Activated CD4-positive, alpha-beta T cell treated with anti-CD3 and anti-CD28 coated beads, Interleukin-2, amount 50 U/mL, for 4 hours (primary cell): ENCODE measurements at regions not wholly inside any gene's neighbourhood (a gene's known extent, or its start where the extent isn't known, plus 50 kb on each side); places are given as distances from the start of the nearest gene placed in this dataset.

Experiments used
- DNase-seq, 2 experiments: peaks; one replicate each; pipeline ENCODE4 v3.0.0-alpha.2; 2020

DNA sequence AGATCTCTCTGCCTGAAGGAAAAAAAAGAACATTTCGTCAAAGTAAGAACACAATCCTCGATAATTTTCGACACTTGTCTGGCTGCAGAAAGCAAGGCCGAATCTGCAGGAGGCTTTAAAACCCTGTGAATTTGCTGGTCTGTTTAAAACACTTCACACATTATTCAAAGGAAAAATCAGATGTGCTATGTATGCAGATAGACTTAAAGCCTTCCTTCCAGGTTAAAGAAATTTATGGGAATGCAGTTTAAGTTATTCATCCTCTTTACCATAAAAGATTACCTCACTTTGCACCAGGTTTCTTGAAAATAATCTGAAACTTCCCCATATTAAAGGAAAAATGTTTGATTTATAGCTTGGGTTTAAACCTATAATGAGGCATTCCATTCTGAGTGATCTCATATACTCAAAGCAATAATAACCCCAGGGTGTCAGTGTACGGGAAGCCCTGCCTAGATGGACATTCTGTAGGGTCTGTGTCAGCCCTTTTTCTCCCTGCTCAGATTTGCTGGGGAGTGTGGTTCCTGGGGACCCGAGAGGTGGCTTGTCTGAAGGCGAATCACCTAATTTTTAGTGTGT is 323.5 kb upstream of the SLC24A2 start:
- no peak for DNase-seq

DNA sequence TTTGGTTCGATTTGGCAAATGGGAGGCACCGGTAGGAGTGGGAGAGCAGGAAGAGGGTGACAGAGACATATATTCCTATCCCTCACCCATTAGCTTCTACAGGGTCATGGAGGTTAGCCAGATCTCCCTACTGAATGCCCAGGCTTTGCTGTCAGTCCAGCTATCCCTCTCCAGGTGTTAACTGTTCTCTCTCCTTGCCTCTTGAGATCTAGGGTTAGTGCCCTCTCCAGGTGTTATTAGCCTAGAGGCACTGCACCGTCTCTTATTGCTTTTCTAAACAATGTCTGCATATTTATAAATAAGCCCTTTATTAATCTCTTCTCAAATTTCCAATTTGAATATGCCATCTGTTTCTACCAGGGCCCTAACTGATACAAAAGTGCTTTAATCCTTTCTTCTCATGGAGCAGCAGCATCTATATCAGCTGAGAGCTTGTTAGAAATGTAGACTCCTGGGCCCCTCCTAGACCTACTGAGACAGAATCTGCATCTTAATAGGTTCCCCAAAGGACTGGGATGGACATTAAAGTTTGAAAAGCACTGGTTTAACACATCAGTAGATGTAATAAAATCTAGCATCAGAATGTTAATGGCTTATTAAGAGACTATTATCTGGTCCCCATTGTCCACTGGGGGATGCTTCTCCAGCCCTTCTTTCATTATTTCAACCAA is 322.5 kb upstream of the SLC24A2 start:
- no peak for DNase-seq

DNA sequence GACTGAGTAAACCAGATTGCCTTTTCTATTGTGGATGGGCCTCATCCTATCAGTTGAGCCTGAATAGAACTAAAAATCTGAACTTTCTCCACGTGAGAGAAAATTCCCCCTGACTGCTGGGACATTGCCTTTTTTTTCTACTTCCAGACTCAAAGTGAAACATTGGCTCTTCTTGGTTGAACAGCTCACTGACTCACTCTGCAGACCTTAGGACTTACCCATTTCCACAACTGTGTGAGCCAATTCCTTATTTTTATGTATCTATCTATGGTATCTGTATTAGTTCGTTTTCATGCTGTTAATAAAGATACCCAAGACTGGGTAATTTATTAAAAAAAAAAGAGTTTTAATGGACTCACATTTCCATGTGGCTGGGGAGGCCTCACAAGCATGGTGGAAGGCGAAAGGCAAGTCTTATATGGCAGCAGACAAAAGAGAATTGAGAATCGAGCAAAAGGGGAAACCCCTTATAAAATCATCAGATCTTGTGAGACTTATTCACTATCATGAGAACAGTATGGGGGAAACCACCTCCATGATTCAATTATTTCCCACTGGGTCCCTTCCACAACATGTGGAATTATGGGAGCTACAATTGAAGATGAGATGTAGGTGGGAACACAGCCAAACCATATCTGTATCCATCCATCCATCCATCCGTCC is 306.7 kb upstream of the SLC24A2 start:
- no peak for DNase-seq

DNA sequence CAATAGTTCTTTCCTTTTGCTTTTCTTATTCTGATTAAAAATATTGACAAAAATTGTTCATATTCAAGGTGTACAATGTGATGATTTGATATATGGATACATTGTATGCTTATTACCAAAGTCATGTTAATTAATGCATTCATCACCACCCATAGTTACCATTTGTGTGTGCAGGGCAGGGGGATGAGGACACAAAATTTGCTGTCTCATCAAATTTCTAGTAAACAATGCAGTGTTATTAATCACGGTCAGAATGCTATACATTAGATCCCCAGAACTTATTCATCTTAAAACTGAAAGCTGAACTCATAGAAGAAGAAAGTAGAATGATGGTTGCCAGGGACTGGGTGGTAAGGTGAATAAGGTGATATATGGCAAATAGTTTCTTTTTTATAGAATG is 303.7 kb upstream of the SLC24A2 start:
- DNase-seq, result no peak

DNA sequence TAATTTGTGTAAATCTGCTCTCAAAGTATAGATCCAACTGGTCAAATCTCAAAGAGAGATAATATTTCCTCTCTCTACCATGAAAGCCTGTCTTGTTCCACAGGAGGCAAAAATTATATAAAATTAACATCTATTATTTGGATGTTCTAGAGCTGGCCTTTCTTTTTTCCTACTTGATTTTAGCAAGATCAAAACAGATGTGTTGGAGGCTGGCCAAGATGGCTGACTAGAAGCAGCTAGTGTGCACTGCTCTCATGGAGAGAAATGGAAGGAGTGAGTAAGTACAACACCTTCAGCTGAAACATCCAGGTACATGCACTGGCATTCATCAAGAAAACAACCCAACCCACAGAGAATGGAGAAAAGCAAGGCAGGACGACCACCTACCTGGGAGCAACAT is 298.6 kb upstream of the SLC24A2 start:
- DNase-seq, result no peak

DNA sequence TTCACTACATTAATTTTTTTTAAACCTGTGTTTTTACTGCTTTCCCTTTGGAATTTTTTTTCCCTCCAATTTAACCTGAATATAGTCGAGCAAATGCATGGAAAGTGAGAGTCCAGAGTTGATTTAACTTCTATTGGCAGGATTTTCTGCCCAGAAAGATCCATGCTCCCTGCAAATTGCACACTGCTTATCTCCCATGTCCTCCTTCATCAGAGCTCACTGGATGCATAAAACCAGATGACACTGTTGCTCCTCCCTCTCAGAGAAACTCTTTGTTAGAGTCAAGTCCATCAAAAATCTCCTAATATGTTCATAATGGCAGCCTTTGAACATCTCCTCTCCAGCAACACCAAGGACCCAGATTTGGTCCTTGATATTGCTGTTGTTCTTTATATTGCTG is 297.0 kb upstream of the SLC24A2 start:
- no peak for DNase-seq

DNA sequence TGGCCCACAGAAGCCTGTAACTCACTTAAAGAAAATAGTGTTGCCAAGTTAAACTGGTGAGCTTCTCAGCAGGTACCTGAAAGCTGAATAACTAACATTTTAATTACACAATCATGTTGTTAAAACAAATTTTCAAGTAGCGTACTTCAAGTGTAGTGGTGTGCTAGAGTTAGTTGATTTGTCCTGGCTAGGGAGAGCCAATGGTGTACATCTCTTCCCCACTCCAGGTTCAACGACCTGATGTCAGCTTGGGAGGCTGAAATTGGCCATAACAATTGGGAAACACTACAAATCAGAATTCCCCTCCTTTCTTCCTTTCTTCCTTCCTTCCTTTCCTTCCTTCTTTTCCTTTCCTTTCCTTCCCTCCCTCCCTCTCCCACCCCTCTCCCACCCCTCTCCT is 295.3 kb upstream of the SLC24A2 start:
- DNase-seq, result no peak

DNA sequence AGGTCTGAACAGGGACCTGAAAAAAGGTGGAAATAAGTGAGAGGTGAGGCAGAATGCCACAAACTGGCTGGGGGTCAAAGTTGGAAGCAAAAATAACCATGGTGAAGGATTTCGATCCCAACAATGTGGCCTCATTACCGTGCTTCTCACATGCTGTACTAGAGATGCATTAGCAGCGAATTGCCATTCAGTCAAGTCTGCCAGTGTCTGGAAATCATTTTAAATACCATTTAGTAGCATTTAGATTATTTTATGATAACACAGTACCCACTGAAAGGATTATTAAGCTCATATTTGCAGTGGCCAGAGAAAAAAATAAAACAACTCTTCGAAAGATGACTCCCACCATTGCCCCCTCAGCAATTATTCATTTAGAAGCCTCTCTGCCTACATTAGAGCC is 294.6 kb upstream of the SLC24A2 start:
- no peak for DNase-seq

DNA sequence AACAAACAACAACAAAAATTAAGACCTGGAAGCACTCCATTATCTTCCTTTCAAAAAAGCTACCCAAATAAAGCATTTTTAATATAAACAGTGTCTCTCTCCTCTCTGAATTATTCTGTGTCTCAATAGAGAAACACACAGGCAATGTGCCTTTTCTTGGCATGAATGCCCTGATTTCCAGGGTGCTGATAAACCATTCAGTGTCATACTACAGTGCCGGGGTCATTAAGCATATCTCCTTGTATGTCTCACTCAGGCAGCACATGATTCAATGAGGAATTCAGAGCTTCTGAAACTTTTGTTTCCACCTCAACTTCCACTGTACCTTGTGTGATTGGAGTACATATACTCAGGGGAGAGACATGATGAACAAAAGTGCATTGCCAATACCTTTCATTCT is 294.0 kb upstream of the SLC24A2 start:
- no peak for DNase-seq

DNA sequence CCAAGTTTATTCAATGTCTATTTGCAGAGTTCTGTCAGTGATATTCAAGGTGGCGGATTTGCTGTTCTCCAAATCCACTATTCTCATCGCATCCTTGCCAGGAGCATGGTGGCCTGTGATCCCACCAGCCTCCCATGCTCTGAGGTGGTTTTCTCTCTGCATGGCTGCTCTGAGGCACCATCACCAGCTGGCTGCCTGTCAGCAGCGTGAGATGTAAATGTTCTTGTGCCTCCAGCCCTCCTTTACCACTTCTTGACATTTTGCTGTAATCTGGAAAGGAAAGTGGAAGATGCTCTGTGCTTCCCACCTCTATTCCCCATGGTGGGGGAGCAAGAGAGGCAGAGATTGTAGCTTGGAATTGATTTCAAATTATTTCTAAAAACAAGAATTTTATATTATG is 293.6 kb upstream of the SLC24A2 start:
- DNase-seq, result no peak

DNA sequence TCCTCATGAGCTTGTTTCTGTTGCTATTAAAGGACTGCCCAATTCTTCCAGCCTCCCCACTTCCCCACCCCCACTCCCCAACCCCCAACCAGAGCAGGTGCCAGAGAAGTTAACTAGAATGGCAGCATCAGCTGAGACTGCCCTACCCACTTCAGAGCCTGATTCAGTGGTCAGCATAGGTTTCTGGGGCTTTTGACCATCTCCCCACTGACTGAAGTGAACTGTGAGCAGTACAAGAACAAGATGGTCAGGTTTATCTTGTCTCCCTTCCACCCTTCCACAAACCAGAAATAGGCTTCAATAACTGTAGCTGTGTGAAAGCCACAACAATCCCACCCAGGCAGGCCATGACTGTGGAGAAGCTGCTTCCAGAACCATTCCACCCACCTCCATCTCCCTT is 289.4 kb upstream of the SLC24A2 start:
- DNase-seq, result no peak

DNA sequence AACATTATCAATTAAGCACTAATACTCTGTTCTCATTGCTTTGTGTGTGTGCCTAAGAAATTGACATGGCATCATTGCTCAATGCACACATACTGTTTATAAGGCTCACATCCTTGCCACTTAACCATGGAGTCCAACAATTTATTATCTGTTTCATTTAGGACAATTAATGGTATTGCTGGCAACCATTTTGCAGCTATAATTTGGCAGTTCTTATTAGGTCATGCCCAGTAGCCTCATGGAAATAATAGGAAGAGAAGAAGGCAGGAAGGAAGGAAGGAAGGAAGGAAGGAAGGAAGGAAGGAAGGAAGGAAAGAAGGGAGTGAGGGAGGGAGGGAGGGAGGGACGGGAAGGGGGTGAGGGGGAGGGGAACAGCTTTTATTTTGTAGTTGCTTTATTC is 285.5 kb upstream of the SLC24A2 start:
- DNase-seq, result no peak

DNA sequence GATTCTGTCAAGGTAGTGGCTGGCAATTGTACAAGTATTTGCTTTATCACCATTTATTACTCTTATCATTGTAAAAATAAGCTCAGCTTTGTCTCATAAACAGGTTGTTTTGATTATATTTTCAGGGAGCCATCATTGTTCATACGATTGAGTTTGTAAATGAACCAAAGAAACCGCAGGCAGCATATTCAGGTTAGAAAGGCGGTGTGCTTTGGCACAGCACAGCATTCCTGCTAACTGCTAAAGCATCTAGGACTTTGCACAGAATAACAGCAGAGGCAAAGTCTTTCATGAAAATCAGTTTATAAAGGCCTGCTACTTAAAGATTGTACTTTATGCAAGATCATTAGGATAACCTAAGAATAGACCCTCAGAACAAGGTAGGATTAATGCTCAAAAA is 281.5 kb upstream of the SLC24A2 start:
- DNase-seq, result no peak

DNA sequence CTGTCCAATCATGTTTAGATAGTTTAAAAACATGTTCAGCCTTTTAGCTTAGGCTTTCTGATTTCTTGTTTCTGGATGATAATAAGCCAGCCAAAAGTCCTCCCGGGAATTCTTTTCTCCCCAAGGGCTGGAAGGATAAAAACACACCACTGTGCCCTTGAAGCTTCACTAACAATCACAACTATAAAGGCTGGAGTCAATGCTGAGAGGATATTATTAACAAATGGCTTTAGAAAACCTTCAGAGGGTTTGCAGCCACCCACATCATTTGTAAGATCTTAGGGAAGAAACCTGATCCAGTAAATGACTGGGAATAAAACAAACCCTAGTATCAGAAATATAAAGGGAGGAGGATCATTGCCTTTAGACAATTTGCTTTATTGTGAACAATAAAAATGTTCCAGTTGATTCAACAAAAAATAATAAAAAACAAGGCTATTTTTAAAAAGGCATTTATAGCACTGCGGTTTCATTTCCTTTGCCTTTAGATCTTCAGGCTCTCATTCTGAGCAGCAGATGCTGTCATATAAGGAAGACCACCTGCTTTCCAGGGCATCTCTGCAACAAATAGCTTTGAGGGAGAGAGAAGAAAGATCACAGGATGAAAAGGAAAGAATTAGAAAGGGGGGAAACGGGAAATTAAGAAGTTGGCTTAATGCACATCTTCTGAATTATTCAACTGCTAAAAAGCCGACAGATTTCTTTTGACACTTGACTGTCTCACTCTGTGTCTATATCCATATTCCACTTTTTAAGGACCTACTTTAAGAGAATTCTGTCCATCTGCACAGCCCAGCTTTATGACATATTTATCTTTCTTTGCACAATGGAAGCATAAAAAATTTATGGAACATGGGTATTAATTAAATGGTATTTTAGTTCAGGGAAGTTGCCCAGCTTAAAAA is 277.2 kb upstream of the SLC24A2 start:
- no peak for DNase-seq

DNA sequence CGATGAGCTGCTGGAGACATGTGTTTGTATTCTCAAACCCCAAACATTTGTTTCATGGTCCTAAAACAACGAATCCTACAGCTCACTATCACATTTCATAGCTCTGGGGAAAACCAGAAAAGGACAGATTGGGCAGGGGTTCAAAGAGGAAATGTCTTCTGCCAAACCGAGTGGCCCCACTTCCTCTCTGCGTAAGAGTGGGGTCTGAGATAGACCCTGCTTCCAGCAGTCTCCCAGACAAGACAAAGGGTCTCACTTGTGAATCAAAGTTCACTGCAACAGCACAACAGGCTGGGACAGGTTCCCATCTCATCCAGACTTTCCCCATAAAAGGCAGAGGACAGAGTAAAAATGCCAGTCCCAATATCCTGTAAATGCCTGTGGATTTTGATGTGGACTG is 276.2 kb upstream of the SLC24A2 start:
- DNase-seq, result no peak

DNA sequence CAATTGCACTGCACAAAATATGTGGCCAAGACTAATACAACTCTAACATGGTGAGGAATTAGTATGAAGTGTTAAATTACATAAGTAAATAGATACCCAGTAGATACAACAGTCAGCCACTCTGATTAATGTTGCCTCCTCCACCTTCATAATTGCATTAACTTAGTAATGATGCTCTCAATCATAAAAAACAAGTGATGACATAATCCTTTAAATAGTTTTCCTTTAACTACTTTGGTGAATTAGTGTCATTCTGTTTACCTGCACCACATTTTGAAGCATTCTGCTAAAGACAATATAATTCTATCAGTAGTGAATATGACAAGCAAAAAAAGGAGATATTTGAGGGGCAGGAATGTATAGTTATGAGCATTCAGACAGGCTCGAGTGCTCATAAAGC is 265.9 kb upstream of the SLC24A2 start:
- DNase-seq, result no peak

DNA sequence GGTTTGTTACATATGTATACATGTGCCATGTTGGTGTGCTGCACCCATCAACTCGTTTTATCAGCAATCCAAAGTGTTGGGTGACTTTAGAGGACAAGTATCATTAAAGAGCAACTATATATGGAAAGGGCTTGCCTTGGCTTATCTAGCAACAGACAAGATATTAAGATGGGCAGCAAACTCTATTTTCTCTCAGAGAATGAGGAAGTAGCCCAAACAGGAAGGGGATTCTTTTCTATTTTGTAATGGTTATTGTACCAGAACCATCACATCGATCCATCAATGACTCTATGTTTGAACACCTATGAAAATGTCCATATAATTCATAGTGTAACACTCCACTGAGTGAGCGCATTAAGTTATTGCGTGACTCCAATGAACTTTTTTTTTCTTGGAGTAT is 260.1 kb upstream of the SLC24A2 start:
- DNase-seq, result no peak

DNA sequence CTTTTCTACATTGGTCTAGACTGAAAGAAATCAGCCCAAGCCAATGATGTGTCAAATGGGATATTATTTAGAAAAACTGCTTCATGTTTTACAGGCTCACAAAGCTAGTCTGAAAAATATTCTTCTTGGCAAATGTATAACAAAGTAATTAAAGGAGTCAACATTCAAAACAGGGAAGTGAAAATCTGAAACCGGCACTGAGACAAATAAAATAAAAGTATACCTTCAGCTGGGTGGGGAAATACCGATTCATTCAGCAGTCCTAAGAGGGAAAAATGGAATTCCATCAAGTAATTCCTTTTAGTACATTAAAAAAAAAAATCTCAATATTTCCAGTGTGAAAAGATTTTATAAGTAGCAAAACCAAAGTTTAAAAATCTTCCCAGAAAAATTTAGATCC is 259.6 kb upstream of the SLC24A2 start:
- DNase-seq, result no peak

DNA sequence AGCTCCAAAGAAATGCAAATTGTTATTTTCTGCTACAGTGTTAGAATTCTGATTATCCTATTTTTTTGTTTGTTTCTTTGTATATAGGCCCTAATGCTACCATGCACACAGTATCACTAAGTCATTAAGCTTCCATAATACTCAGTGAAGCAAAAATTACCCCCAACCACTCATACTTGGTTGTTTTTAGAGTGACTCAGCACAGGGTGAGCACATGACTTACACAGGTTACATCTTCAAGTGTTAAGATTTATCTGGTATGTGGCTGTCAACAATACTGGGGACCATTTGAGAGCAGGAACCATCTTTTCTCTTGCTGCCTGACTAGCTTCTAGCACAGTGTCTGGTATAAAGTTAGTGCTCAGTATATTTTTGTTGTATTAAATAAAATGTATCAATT is 255.8 kb upstream of the SLC24A2 start:
- no peak for DNase-seq

DNA sequence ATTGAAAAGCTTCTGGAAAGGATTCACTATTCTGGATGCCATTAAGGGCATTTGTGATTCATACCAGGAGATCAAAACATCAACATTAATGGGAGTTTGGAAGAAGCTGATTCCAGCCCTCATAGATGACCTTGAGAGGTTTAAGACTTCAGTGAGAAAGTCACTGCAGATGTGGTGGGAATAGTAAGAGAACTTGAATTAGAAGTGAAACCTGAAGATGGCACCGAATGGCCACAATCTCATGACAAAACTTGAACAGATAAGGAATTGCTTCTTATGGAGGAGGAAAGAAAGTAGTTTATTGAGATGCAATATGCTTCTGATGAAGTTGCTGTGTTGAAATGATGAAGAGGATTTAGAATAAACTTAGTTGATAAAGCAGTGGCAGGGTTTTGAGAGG is 254.6 kb upstream of the SLC24A2 start:
- no peak for DNase-seq

DNA sequence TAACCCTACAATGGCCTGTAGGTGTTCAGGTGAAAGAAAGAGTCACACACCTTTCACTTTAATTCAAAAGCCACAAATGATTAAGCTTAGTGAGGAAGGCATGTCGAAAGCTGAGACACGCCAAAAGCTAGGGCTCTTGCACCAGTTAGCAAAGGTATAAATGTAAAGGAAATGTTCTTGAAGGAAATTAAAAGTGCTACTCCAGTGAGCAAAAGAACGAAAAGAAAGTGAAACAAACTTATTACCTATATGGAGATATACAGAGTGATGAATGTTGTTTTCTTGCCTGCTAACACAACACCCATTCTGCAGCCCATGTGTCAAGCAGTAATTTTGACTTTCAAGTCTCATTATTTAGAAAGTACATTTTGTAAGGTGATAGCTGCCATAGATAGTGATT is 254.2 kb upstream of the SLC24A2 start:
- DNase-seq, result no peak

DNA sequence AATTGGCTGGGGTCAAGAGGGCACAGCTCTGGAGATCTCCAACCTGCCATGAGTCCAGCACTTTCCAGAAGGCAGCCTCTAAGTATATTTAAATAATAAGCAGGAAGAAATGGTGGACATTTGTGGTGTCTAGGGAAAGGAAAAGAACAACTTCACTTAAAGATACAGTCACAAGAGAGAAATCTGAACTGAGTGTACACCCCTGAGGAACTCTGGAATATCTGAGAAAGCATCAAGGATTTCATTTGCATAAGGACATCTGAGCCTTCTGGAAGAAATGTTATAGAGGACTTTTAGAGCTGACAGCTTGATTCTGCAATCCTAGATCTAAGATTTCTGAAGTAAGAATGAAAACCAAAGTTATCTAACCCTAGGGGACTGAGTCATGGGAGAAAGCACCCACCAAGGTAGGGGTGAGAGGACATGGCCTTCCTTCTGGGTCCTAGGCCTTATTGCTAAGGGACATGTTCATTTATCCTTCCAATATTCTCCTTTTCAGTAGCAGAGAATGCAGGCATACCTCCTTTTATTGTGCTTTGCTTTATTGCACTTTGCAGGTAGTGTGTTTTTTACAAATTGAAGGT is 253.4 kb upstream of the SLC24A2 start:
- DNase-seq, result no peak

DNA sequence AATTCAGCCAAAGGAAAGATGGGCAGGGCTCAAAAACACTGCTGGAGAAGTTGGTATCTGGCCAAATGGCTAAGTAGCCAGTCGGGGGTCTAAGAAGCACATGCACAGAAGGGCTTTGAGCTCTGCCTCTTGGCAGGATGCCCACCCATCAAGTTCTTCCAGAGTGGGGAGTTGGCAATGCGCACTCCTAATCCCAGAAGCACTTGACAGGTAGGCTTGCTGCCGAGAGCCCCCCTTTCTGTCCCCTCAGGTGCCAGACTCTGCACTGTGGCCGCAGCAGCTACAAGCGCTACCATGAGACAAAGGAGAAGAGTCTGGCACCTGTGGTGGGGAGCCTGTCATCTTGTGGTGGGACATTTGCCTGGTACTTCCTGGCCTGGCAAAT is 252.9 kb upstream of the SLC24A2 start:
- no peak for DNase-seq
